ENCODE measurements at regions not wholly inside any gene's neighbourhood (a gene's known extent, or its start where the extent isn't known, plus 50 kb on each side); places are given as distances from the start of the nearest gene placed in this dataset.

DNA sequence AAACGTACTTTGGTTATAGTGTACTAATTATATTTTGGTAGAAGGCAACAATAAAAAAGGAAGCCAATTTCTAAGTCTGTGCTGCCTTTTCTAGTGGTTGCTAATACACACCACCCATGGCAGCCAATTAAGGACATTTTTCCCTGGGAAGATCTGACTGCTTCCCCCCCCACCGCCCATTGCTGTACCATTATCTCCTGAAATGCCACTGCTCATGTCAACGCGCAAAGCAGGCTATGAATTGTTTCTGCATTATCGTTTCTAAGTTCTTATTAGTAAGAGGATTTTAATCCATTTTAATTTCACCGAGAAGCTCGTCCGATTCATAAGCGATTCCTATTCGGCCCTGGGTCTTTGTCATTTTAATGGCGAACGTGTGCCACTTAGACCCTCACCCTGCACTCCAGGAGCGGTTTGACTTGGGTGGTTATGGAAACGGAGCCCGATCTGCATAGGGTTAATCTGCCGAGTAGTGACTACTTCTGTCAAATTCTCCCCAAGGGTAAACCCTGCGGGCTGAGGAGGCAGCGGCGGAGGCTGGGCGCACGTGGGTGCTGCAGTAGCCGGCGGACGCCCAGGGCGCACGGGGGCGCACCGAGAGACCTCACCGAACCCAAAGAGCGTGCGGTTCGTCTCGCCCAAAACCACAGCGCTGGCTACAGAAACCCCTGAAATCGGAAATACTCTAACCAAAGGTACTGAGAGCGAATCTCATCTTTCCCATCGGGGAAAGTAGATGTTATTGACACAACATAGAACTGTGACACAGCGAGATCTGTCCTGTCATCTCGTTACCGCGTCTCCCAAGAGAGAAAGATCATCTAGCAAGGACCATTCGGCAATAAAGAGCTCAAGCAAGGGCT, 55.8 kb upstream of the SHC3 start:
- DNase-seq (ENCODE audit: low spot score in 2 of 2, unreplicated experiment in 2 of 2), result no peak
- no peaks in the 10 kb centered on the region for H3K36me3 Mint-ChIP-seq
- no peak overlapping the region for H3K27ac Mint-ChIP-seq
- H3K9me3 Mint-ChIP-seq, result peaks cover 4% of the 10 kb centered on the region
- H3K4me3 Mint-ChIP-seq, result peak overlapping the region; percentile 58
- H3K27me3 Mint-ChIP-seq (ENCODE audit: low read depth), result peaks cover 68% of the 10 kb centered on the region
- TF ChIP-seq, protein P1, sequence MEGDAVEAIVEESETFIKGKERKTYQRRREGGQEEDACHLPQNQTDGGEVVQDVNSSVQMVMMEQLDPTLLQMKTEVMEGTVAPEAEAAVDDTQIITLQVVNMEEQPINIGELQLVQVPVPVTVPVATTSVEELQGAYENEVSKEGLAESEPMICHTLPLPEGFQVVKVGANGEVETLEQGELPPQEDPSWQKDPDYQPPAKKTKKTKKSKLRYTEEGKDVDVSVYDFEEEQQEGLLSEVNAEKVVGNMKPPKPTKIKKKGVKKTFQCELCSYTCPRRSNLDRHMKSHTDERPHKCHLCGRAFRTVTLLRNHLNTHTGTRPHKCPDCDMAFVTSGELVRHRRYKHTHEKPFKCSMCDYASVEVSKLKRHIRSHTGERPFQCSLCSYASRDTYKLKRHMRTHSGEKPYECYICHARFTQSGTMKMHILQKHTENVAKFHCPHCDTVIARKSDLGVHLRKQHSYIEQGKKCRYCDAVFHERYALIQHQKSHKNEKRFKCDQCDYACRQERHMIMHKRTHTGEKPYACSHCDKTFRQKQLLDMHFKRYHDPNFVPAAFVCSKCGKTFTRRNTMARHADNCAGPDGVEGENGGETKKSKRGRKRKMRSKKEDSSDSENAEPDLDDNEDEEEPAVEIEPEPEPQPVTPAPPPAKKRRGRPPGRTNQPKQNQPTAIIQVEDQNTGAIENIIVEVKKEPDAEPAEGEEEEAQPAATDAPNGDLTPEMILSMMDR (IDR thresholded peaks at IDR 0.05; ENCODE audit: unreplicated experiment), result no peak
- H3K4me1 Mint-ChIP-seq, result peaks cover 8% of the 10 kb centered on the region

DNA sequence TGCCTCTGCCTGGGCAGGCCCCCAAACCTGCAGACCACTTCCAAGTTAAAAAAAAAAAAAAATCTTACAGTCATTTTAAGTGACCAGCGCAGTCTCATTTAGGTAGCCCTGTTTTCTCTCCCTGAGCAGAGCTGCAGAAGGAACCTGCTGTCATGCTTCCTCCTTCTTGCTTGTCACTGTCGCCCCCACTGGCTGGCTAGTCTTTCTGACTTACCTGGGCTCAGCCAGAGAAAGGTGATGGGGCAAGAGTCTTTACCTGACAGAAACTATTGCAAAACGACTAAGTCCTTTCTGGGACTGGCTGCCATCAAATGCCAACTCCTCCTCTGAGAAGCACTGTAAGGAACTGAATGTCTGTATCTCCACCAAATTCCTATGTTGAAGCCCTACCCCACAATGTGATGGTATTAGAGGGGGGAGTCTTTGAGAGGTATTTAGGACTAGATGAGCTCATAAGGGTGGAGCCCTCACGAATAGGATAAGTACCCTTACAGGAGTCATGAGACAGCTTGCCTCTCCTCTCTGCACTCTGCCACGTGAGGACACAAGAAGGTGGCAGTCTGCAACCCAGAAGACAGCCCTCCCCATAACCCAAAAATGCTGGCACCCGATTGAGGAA, 58.4 kb upstream of the SHC3 start:
- H3K27me3 Mint-ChIP-seq (ENCODE audit: low read depth), result peaks cover 70% of the 10 kb centered on the region

DNA sequence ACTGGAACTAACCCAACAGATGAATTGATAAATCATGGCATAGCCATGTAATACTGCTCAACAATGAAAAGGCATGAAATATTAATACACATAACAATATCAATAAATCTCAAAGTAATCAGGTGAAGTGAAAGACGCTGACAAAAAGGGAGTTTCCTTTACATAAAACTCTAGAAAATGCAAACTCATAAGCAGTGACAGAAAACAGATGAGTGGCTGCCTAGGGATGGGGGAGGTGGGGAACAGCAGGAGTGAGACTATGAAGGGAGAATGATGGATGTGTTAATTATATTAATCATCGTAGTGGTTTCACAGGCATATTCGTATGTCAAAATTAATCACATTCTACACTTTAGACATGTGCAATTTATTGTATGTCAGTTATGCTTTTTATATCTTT, 59.8 kb upstream of the SHC3 start:
- Mint-ChIP-seq H3K27ac (no peak overlapping the region), H3K36me3 (no peaks in the 10 kb centered on the region), H3K27me3 (ENCODE audit: low read depth) (peaks cover 59% of the 10 kb centered on the region), H3K9me3 (peaks cover 4% of the 10 kb centered on the region), H3K4me1 (peaks cover 11% of the 10 kb centered on the region), H3K4me3 (no peak overlapping the region)
- no peak for DNase-seq (ENCODE audit: low spot score in 2 of 2, unreplicated experiment in 2 of 2)
- TF ChIP-seq, protein P1 (IDR thresholded peaks at IDR 0.05; ENCODE audit: unreplicated experiment), result no peak

More for the DNA sequence above, 58.4 kb upstream of the SHC3 start:
- Mint-ChIP-seq H3K27ac (no peak overlapping the region), H3K36me3 (no peaks in the 10 kb centered on the region), H3K4me1 (peaks cover 8% of the 10 kb centered on the region), H3K9me3 (peaks cover 4% of the 10 kb centered on the region), H3K4me3 (no peak overlapping the region)
- DNase-seq (ENCODE audit: low spot score in 2 of 2, unreplicated experiment in 2 of 2), result no peak
- TF ChIP-seq, protein P1 (IDR thresholded peaks at IDR 0.05; ENCODE audit: unreplicated experiment), result no peak

DNA sequence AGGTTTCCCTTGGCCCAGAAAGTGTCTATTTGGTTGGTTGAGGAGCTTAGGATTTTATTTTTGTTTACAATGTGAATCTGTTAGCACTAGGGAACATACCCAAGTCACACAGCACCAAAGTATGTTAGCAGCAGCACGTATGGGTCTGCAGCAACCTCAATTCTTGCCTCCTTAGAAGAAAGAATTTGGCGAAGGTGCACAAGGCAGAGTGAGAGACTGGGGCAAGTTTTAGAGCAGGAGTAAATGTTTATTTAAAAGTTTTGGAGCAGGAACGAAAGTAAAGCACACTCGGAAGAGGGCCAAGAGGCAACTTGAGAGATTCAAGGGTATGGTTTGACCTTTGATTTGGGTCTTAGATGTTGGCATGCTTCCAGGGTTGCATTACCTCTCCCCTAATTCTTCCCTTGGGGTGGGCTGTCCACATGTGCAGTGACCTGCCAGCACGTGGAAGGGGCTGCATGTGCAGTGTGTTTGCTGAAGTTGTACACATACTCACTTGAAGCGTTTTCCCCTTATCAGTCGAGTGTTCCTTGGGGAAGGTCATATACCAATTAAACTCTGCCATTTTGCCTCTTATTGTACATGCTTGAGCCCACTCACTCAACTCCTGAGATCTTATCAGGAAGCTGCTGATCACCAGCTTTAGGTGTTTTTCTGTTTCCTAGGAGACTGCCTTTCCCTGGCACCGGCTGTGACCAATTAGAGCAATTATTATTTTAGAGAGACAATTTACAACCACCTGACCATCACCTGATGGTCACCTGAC, 64.9 kb upstream of the SHC3 start:
- peaks cover 16% of the 10 kb centered on the region for H3K27me3 Mint-ChIP-seq (ENCODE audit: low read depth)
- H3K4me1 Mint-ChIP-seq, result peaks cover 25% of the 10 kb centered on the region
- TF ChIP-seq, protein P1 (IDR thresholded peaks at IDR 0.05; ENCODE audit: unreplicated experiment), result no peak
- peaks cover under 1% of the 10 kb centered on the region for H3K9me3 Mint-ChIP-seq
- H3K4me3 Mint-ChIP-seq, result no peak overlapping the region
- no peak overlapping the region for H3K27ac Mint-ChIP-seq
- no peak for DNase-seq (ENCODE audit: low spot score in 2 of 2, unreplicated experiment in 2 of 2)
- no peaks in the 10 kb centered on the region for H3K36me3 Mint-ChIP-seq

DNA sequence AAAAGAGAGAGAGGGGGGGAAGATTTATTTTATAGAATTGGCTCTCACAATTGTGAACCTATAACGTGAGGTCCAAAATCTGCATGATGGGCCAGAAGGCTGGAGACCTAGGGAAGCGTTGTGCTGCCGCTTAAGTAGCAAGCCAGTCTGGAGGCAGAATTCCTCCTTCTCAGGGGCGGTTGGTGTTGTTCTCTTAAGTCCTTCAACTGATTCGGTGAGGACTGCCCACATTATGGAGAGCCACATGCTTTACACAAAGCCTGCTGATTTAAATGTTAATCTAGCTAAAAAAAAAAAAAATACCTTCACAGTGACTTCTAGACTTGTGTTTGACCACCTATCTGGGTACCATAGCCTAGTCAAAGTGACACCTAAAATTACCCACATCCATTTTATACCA, 64.2 kb upstream of the CKS2 start:
- DNase-seq (ENCODE audit: low spot score in 2 of 2, unreplicated experiment in 2 of 2), result no peak
- H3K36me3 Mint-ChIP-seq, result no peaks in the 10 kb centered on the region
- TF ChIP-seq, protein P1 (IDR thresholded peaks at IDR 0.05; ENCODE audit: unreplicated experiment), result no peak
- H3K27ac Mint-ChIP-seq, result no peak overlapping the region
- H3K4me1 Mint-ChIP-seq, result peaks cover 25% of the 10 kb centered on the region
- H3K4me3 Mint-ChIP-seq, result no peak overlapping the region
- peaks cover 1% of the 10 kb centered on the region for H3K9me3 Mint-ChIP-seq
- H3K27me3 Mint-ChIP-seq (ENCODE audit: low read depth), result peaks cover under 1% of the 10 kb centered on the region
